Endodermal cell (in vitro differentiated cells): ENCODE measurements at regions not wholly inside any gene's neighbourhood (a gene's known extent, or its start where the extent isn't known, plus 50 kb on each side); places are given as distances from the start of the nearest gene placed in this dataset.

ENCODE experiments used
- DNase-seq: peaks from one replicate; pipeline ENCODE4 v3.0.0-alpha.2; 2017
- H3K27ac ChIP-seq: 2 replicates; pipeline ENCODE4 v1.5.1; 2013; ENCODE audit warnings: mild to moderate bottlenecking, low read depth, low read length, moderate library complexity
- H3K27me3 ChIP-seq: 2 replicates; pipeline ENCODE4 v1.6.1; 2013; ENCODE audit warnings: mild to moderate bottlenecking, low read length, moderate library complexity; ENCODE audit not compliant: insufficient read depth, control insufficient read depth, poor library complexity, severe bottlenecking
- H3K36me3 ChIP-seq: 2 replicates; pipeline ENCODE4 v1.7.0; 2013; ENCODE audit warnings: mild to moderate bottlenecking, low read length, moderate library complexity; ENCODE audit not compliant: control insufficient read depth, insufficient read depth
- H3K4me1 ChIP-seq: one replicate; pipeline ENCODE4 v1.7.0; 2013; ENCODE audit warnings: low read length; ENCODE audit not compliant: control insufficient read depth, insufficient read depth
- H3K4me3 ChIP-seq: 2 replicates; pipeline ENCODE4 v1.5.1; 2013; ENCODE audit warnings: mild to moderate bottlenecking, low read length, moderate library complexity
- H3K9ac ChIP-seq: 2 replicates; pipeline ENCODE4 v1.6.1; 2013; ENCODE audit warnings: mild to moderate bottlenecking, low read length, moderate library complexity; ENCODE audit not compliant: poor library complexity, severe bottlenecking; ENCODE audit errors: extremely low read depth
- H3K9me3 ChIP-seq: 2 replicates; pipeline ENCODE4 v1.6.1; 2013; ENCODE audit warnings: mild to moderate bottlenecking, low read length, moderate library complexity; ENCODE audit not compliant: control insufficient read depth
- H3K27ac Mint-ChIP-seq: 2 replicates; pipeline ENCODE4 v1.8.0; 2020; ENCODE audit warnings: mixed read lengths
- H3K27me3 Mint-ChIP-seq: 2 replicates; pipeline ENCODE4 v1.8.0; 2021; ENCODE audit warnings: mild to moderate bottlenecking, mixed read lengths; ENCODE audit not compliant: insufficient read depth
- H3K36me3 Mint-ChIP-seq: 2 replicates; pipeline ENCODE4 v1.8.0; 2020; ENCODE audit warnings: low read depth, mixed read lengths
- H3K4me1 Mint-ChIP-seq: 2 replicates; pipeline ENCODE4 v1.8.0; 2020; ENCODE audit warnings: mixed read lengths
- H3K4me3 Mint-ChIP-seq: 2 replicates; pipeline ENCODE4 v1.8.0; 2020; ENCODE audit warnings: mild to moderate bottlenecking, moderate library complexity, mixed read lengths
- H3K9me3 Mint-ChIP-seq: 2 replicates; pipeline ENCODE4 v1.8.0; 2020; ENCODE audit warnings: mild to moderate bottlenecking, mixed read lengths
- CTCF ChIP-seq: fragments of 200-600 bp; sonication (generic); conservative IDR thresholded peaks from 2 replicates; pipeline ENCODE4 v1.5.0; 2021; ENCODE audit warnings: antibody characterized with exemption, mild to moderate bottlenecking
- WGBS, 2 experiments: methylation state at CpG; one replicate each; pipeline versions ENCODE4 v1.1.5 to v1.1.7; 2013; ENCODE audit warnings: missing lambda C conversion rate in 2 of 2, mixed read lengths in 1 of 2; ENCODE audit not compliant: insufficient coverage in 1 of 2, insufficient read length in 1 of 2; 5-methylcytosine and 5-hydroxymethylcytosine counted together

DNA sequence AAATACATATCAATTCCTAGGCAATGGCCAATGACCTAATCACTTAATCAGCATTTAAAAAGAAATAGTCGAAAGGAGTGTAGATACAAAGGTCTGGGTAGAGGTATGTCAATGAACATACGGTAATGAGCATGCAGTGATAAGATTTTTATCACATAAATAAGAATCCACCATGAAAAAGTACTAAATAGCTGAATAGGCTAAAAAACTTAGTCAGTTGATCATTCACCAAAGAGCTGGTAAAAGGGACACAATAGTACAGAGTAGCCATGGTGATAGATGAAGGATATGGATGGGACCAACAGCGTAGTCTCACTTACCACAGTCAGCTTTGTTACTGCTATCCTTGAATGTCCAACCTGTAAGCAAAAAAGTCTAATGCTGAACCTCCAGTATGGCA is 1018.6 kb upstream of the EYS start:
- H3K27ac ChIP-seq = no peak overlapping the region

GRCh38 chr6:66717801-66718200 is 1010.8 kb upstream of the EYS start:
- Histone ChIP-seq H3K9ac (no peak overlapping the region), H3K4me3 (no peak overlapping the region), H3K9me3 (no peaks in the 10 kb centered on the region), H3K27ac (no peak overlapping the region), H3K36me3 (no peaks in the 10 kb centered on the region), H3K27me3 (no peaks in the 10 kb centered on the region), H3K4me1 (no peaks in the 10 kb centered on the region)
- Mint-ChIP-seq H3K4me1 (no peaks in the 10 kb centered on the region), H3K4me3 (no peak overlapping the region), H3K36me3 (no peaks in the 10 kb centered on the region), H3K9me3 (peaks cover 2% of the 10 kb centered on the region), H3K27me3 (no peaks in the 10 kb centered on the region), H3K27ac (no peak overlapping the region)
- 94% methylated on average over 3 of the region's 4 CpGs; no CpG with 5 or more reads in 1 of the 2 experiments for WGBS, 2 experiments
- no peak for TF ChIP-seq CTCF
- no peak for DNase-seq

More for the DNA sequence above, 1018.6 kb upstream of the EYS start:
- H3K27me3 Mint-ChIP-seq = no peaks in the 10 kb centered on the region
- no peaks in the 10 kb centered on the region for H3K36me3 ChIP-seq
- H3K4me3 Mint-ChIP-seq = no peak overlapping the region
- H3K9me3 Mint-ChIP-seq = no peaks in the 10 kb centered on the region
- H3K9me3 ChIP-seq = no peaks in the 10 kb centered on the region
- DNase-seq = no peak
- no peak overlapping the region for H3K4me3 ChIP-seq
- H3K9ac ChIP-seq = no peak overlapping the region
- WGBS, 2 experiments = 100% methylated on average over 1 of the region's 3 CpGs
- no peak overlapping the region for H3K27ac Mint-ChIP-seq
- no peaks in the 10 kb centered on the region for H3K27me3 ChIP-seq
- no peak for TF ChIP-seq CTCF
- H3K4me1 ChIP-seq = no peaks in the 10 kb centered on the region
- no peaks in the 10 kb centered on the region for H3K4me1 Mint-ChIP-seq
- no peaks in the 10 kb centered on the region for H3K36me3 Mint-ChIP-seq

DNA sequence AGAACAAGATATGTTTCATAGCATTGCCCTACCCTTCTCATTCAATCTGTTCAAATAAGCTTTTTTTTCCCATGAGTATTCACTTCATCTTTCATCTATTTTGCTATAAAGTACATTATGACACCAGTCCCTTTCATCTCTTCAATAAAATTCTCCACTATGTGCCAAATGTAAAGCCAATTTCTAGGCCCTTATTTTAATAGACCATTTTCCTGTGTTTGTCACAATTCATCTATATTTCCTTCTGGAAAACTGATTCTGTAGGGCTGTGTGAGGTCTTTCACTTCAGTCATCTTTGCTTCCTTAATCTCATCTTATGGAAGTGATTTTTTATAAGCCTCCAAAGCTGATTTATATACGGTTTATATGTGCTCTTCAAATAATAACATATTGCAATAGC is 992.4 kb upstream of the EYS start:
- H3K36me3 Mint-ChIP-seq = no peaks in the 10 kb centered on the region
- H3K9ac ChIP-seq = no peak overlapping the region
- peaks cover 16% of the 10 kb centered on the region for H3K27me3 Mint-ChIP-seq
- no peak for TF ChIP-seq CTCF
- H3K4me3 ChIP-seq = no peak overlapping the region
- no peak overlapping the region for H3K27ac ChIP-seq
- no peaks in the 10 kb centered on the region for H3K36me3 ChIP-seq
- no peaks in the 10 kb centered on the region for H3K4me1 ChIP-seq
- no peak overlapping the region for H3K27ac Mint-ChIP-seq
- H3K9me3 ChIP-seq = no peaks in the 10 kb centered on the region
- no peak for DNase-seq
- no peak overlapping the region for H3K4me3 Mint-ChIP-seq
- peaks cover 5% of the 10 kb centered on the region for H3K9me3 Mint-ChIP-seq
- H3K27me3 ChIP-seq = no peaks in the 10 kb centered on the region
- H3K4me1 Mint-ChIP-seq = no peaks in the 10 kb centered on the region
- 100% methylated on average over 1 of the region's 1 CpG; no CpG with 5 or more reads in 1 of the 2 experiments for WGBS, 2 experiments
